SU-DHL-6 (cell line): ENCODE measurements at regions not wholly inside any gene's neighbourhood (a gene's known extent, or its start where the extent isn't known, plus 50 kb on each side); places are given as distances from the start of the nearest gene placed in this dataset.

Experiments used
- H2AFZ ChIP-seq: fragments of 200-600 bp; sonication (generic); 2 replicates; pipeline ENCODE4 v1.6.1; 2014; ENCODE audit warnings: low read depth, mild to moderate bottlenecking, moderate library complexity, mixed read lengths, antibody characterized with exemption, low read length; ENCODE audit not compliant: severe bottlenecking
- H3F3A ChIP-seq: fragments of 200-600 bp; shearing (Covaris generic); 2 replicates; pipeline ENCODE4 v1.6.0; 2016; ENCODE audit warnings: antibody characterized with exemption, mild to moderate bottlenecking; ENCODE audit not compliant: insufficient read depth
- H3K27ac ChIP-seq: fragments of 200-600 bp; sonication (generic); 2 replicates; pipeline ENCODE4 v1.5.1; 2016; ENCODE audit warnings: low read depth, mild to moderate bottlenecking, low read length, moderate library complexity, mixed read lengths
- H3K27me3 ChIP-seq: fragments of 200-600 bp; sonication (generic), shearing (Covaris generic); 2 replicates; pipeline ENCODE4 v1.6.0; 2014; ENCODE audit warnings: mild to moderate bottlenecking, low read length
- H3K36me3 ChIP-seq: fragments of 200-600 bp; sonication (generic); 2 replicates; pipeline ENCODE4 v1.6.1; 2014; ENCODE audit warnings: mild to moderate bottlenecking, low read length, mixed read lengths
- H3K4me2 ChIP-seq: fragments of 300-600, 200-600 bp; shearing (Covaris generic), sonication (generic); 2 replicates; pipeline ENCODE4 v1.6.0; 2014; ENCODE audit warnings: low read length, low read depth, mild to moderate bottlenecking; ENCODE audit not compliant: poor library complexity, severe bottlenecking
- H3K4me3 ChIP-seq: fragments of 200-600 bp; sonication (generic); 2 replicates; pipeline ENCODE4 v1.5.1; 2014; ENCODE audit warnings: antibody characterized with exemption, low read length, mild to moderate bottlenecking, mixed read lengths; ENCODE audit not compliant: insufficient read depth, poor library complexity, severe bottlenecking
- H3K79me2 ChIP-seq: fragments of 200-600 bp; sonication (generic); 2 replicates; pipeline ENCODE4 v1.6.1; 2014; ENCODE audit warnings: mild to moderate bottlenecking, low read length, moderate library complexity; ENCODE audit not compliant: insufficient read depth
- H3K9ac ChIP-seq: fragments of 200-600 bp; sonication (generic); 2 replicates; pipeline ENCODE4 v1.7.0; 2014; ENCODE audit warnings: mild to moderate bottlenecking, low read length
- H3K9me2 ChIP-seq: fragments of 200-600 bp; sonication (generic); replicated peaks from 2 replicates; pipeline ENCODE4 v1.6.1; 2014; ENCODE audit warnings: low read length; ENCODE audit not compliant: insufficient read depth
- H3K9me3 ChIP-seq: fragments of 200-600 bp; sonication (generic); 2 replicates; pipeline ENCODE4 v1.6.1; 2014; ENCODE audit warnings: low read length, mixed read lengths; ENCODE audit not compliant: insufficient read depth
- H4K20me1 ChIP-seq: fragments of 200-600 bp; sonication (generic); 2 replicates; pipeline ENCODE4 v1.6.1; 2014; ENCODE audit warnings: low read depth, mild to moderate bottlenecking, antibody characterized with exemption, low read length, moderate library complexity, mixed read lengths
- EZH2phosphoT487 ChIP-seq: fragments of 200-600 bp; sonication (generic), shearing (Covaris generic); conservative IDR thresholded peaks from 2 replicates; pipeline ENCODE4 v1.6.1; 2018; ENCODE audit warnings: mild to moderate bottlenecking, antibody characterized with exemption, low read length, moderate library complexity, mixed read lengths
- TF ChIP-seq, protein P1 (sequence below): fragments of 200-600 bp; sonication (generic); IDR thresholded peaks from one replicate; pipeline ENCODE4 v1.5.1; 2017; ENCODE audit warnings: antibody characterized with exemption, mild to moderate bottlenecking, low read length, moderate library complexity; ENCODE audit not compliant: insufficient read depth, poor library complexity, severe bottlenecking

- TF ChIP-seq EZH2phosphoT487, result no peak
- TF ChIP-seq, protein P1, sequence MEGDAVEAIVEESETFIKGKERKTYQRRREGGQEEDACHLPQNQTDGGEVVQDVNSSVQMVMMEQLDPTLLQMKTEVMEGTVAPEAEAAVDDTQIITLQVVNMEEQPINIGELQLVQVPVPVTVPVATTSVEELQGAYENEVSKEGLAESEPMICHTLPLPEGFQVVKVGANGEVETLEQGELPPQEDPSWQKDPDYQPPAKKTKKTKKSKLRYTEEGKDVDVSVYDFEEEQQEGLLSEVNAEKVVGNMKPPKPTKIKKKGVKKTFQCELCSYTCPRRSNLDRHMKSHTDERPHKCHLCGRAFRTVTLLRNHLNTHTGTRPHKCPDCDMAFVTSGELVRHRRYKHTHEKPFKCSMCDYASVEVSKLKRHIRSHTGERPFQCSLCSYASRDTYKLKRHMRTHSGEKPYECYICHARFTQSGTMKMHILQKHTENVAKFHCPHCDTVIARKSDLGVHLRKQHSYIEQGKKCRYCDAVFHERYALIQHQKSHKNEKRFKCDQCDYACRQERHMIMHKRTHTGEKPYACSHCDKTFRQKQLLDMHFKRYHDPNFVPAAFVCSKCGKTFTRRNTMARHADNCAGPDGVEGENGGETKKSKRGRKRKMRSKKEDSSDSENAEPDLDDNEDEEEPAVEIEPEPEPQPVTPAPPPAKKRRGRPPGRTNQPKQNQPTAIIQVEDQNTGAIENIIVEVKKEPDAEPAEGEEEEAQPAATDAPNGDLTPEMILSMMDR, result no peak
- Histone ChIP-seq H3K9me3 (no peaks in the 10 kb centered on the region), H2AFZ (no peak overlapping the region), H4K20me1 (no peaks in the 10 kb centered on the region), H3K9me2 (no peaks in the 10 kb centered on the region), H3K4me2 (no peak overlapping the region), H3K9ac (no peak overlapping the region), H3K27ac (no peak overlapping the region), H3K36me3 (no peaks in the 10 kb centered on the region), H3K27me3 (no peaks in the 10 kb centered on the region), H3K79me2 (no peaks in the 10 kb centered on the region), H3K4me3 (no peak overlapping the region), H3F3A (no peaks in the 10 kb centered on the region)
Observed at GRCh38 chr18:73758446-73758845, 389.2 kb downstream of the FBXO15 start.

DNA sequence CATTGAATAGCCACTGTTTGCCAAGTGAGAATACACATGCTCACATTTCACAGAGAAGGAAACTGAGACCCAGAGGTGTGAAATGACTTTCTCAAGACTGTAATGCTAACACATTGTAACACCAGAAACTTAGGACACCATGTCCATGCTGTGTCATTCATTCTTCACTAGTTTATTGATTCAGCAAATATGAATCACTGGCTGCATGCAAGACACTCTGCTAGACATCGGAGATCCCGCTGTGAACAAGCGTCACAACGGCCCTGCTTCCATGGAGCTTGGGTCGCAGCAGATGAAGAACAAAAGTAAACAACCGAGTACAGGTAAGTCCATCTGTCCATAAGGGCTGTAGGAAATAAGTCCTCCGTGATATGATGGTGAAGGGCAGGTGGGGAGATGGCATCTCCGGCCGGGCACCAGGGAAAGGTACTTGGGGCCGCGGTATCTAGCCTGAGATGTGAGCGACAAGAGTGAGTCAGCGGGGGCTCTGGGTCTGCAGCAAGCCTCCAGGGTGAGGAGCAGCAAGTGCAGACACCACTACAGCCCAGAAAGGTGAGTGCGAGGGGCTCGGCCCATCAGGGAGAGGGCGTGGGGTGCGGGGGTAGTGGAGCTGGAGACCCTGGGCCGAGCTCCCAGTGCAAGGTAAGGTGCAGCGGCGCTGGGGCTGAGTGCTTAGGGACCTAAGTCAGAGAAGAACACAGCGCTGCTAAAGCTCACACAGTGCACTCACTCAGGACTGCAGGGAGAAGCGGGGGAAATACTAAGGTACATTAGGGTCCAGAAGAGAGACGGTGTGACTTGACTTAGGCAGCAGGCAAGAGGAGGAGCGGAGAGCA, 391.2 kb downstream of the FBXO15 start:
- H3K4me3 ChIP-seq, result no peak overlapping the region
- no peaks in the 10 kb centered on the region for H3K79me2 ChIP-seq
- H3K9me2 ChIP-seq, result no peaks in the 10 kb centered on the region
- H3F3A ChIP-seq, result no peaks in the 10 kb centered on the region
- no peak for TF ChIP-seq EZH2phosphoT487
- TF ChIP-seq, protein P1, result no peak
- no peaks in the 10 kb centered on the region for H4K20me1 ChIP-seq
- H3K36me3 ChIP-seq, result no peaks in the 10 kb centered on the region
- H2AFZ ChIP-seq, result no peak overlapping the region
- no peak overlapping the region for H3K4me2 ChIP-seq
- H3K9ac ChIP-seq, result no peak overlapping the region
- H3K27me3 ChIP-seq, result no peaks in the 10 kb centered on the region
- H3K27ac ChIP-seq, result no peak overlapping the region
- no peaks in the 10 kb centered on the region for H3K9me3 ChIP-seq

DNA sequence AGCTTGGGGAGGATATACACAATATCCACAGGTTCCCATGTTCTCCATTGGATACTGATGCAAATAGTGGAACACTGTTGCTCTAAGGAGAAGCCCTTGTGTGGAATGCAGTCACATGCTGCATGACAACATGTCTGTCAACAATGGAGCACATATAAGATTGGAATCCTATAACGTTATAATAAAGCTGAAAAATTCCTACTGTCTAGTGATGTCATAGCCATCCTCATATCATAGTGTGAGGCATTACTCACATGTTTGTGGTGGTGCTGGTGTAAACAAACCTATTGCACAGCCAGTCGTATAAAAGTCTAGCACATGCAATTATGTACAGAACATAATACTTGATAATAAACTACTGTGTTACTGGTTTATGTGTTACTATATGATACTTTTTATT, 394.7 kb downstream of the FBXO15 start:
- no peak for TF ChIP-seq EZH2phosphoT487
- TF ChIP-seq, protein P1, result no peak
- no peak overlapping the region for H2AFZ ChIP-seq

More for the DNA sequence above, 394.7 kb downstream of the FBXO15 start:
- H3K4me3 ChIP-seq, result no peak overlapping the region
- no peak overlapping the region for H3K4me2 ChIP-seq
- no peak overlapping the region for H3K27ac ChIP-seq
- no peaks in the 10 kb centered on the region for H3K27me3 ChIP-seq
- H4K20me1 ChIP-seq, result no peaks in the 10 kb centered on the region
- H3K9ac ChIP-seq, result no peak overlapping the region
- H3K9me3 ChIP-seq, result no peaks in the 10 kb centered on the region
- no peaks in the 10 kb centered on the region for H3K36me3 ChIP-seq
- no peaks in the 10 kb centered on the region for H3F3A ChIP-seq
- H3K9me2 ChIP-seq, result no peaks in the 10 kb centered on the region
- no peaks in the 10 kb centered on the region for H3K79me2 ChIP-seq
